HEK293T (cell line): ENCODE measurements at regions not wholly inside any gene's neighbourhood (a gene's known extent, or its start where the extent isn't known, plus 50 kb on each side); places are given as distances from the start of the nearest gene placed in this dataset.

Experiments used
- FOXK2 ChIP-seq: fragments of 450-650 bp; IDR thresholded peaks from 2 replicates; pipeline ENCODE4 v1.6.1; 2016; ENCODE audit warnings: mild to moderate bottlenecking
- FOXM1 ChIP-seq: fragments of 450-650 bp; IDR thresholded peaks from 2 replicates; pipeline ENCODE4 v1.6.1; 2017; ENCODE audit warnings: mild to moderate bottlenecking, borderline replicate concordance
- ZNF384 ChIP-seq: fragments of 450-650 bp; IDR thresholded peaks from 2 replicates; pipeline ENCODE4 v1.6.1; 2016

- TF ChIP-seq ZNF384 (no peak), FOXK2 (no peak), FOXM1 (no peak)
Observed at GRCh38 chr5:89458332-89458656, 575.3 kb upstream of the MEF2C start.
